ENCODE measurements at regions not wholly inside any gene's neighbourhood (a gene's known extent, or its start where the extent isn't known, plus 50 kb on each side); places are given as distances from the start of the nearest gene placed in this dataset.

GRCh38 chr5:34486160-34486848 lies 169.8 kb upstream of the RAI14 start:
- peak; percentile 82 for DNase-seq (ENCODE audit: low spot score)

DNA sequence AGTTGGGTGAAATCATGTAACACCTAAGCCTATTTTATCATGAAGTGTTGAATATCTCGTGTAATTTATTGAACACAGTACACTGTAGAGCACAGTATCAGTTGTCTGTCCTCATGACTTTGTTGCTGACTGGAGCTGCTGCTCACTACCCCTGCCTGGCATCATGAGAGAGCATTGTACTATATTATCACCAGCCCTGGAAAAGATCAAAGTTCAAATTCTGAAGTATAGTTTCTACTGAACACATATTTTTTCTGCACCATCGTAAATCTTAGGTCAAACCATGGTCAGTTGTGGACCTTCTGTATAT lies 169.3 kb upstream of the RAI14 start:
- no peak for DNase-seq (ENCODE audit: low spot score)

- DNase-seq (ENCODE audit: low spot score), result peak; percentile 84
Observed at GRCh38 chr5:34487159-34487879, 168.8 kb upstream of the RAI14 start.

- no peak for DNase-seq (ENCODE audit: low spot score)
Observed at GRCh38 chr5:34487956-34488355, 168.2 kb upstream of the RAI14 start.

- peak; percentile 63 for DNase-seq (ENCODE audit: low spot score)
Observed at GRCh38 chr5:34488984-34489383, 167.1 kb upstream of the RAI14 start.

DNA sequence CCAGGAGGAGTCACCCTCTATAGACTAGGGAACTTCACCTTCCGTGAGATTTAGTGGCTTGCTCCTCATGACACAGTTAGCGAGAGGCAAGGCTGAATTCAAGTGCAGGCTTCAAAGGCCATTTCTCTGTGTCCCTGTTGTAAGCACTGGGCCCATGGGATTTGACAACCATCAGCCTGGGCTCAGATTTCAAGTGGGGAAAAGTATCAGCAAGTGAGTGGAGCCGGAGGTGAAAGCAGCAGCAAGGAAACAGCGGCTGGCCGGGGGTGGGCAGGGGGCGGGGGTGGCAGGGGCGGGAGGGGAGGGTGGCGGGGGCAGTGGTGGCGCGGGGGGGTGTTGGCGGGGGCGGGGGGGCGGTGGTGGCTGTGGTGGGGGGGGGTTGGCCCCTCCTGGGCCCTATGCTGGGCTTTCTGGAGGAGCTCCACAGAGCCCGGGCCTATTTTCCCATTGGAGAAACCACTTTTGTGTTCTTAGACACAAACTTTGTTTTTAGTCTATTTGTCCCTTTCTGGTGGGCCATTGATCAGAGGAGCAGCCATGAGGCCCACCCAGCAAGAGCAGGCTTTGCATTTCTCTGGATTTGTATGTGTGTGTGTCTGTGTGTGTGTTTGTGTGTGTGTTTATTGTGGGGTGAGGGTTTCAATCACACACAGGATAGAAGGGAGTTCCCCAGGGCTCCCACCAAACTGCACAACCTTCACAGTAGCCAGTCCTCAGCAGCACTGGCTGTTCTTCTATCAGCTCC lies 165.4 kb upstream of the RAI14 start:
- DNase-seq (ENCODE audit: low spot score), result no peak

DNA sequence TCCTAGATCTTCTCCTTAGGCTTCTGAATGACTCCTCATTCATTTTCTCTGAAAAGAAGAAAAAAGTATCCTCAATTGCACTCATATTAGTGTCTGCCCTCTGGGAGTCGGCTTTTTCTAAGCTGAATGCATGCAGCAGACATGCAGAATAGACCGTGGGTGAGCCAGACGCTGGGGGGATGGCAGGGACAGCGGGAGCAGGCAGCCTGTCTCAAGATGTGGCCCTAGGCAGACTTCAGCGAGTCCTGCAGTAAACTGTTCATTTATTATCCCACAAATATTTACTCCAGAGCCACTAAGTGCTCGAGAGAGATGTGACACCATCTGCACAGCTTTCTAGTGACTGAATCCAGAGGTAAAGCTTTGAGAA lies 164.9 kb upstream of the RAI14 start:
- DNase-seq (ENCODE audit: low spot score), result peak; percentile 47

- DNase-seq (ENCODE audit: low spot score), result no peak
Observed at GRCh38 chr5:34494111-34494755, 161.9 kb upstream of the RAI14 start.

DNA sequence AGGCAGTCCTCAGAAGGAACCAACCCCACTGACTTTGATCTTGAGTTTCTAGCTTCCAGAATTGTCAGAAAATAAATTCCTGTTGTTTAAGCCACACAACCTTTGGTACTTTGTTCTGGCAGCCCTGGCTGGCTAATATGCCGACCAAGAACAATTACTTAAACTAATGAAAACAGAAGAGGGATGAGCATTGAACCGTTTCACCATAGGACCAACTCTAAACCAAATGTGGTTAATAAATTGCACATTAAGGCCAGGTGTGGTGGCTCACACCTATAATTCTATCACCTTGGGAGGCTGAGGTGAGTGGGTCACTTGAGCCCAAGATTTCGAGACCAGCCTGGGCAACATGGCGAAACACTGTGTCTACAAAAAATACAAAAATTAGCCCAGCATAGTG lies 160.9 kb upstream of the RAI14 start:
- DNase-seq (ENCODE audit: low spot score), result no peak

GRCh38 chr5:34496260-34496691 lies 159.9 kb upstream of the RAI14 start:
- DNase-seq (ENCODE audit: low spot score), result no peak

GRCh38 chr5:34496701-34497469 lies 159.2 kb upstream of the RAI14 start:
- DNase-seq (ENCODE audit: low spot score), result no peak

DNA sequence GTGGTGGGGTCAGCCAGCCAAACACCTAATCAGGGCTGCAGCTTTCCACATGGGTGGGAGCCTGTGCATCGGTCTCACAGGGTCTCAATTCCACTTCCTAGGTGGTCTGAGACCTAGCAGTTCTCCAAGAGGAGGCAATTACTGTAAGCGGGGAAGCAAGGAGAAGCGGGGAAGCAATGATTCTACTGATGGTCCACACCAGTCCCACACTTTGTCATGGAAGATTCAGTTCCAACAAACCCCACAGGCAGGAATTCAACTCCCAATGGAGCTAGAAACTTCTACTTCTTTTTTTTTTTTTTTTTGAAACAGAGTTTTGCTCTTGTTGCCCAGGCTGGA lies 158.7 kb upstream of the RAI14 start:
- DNase-seq (ENCODE audit: low spot score), result no peak

GRCh38 chr5:34498572-34498971 lies 157.6 kb upstream of the RAI14 start:
- DNase-seq (ENCODE audit: low spot score), result no peak

DNA sequence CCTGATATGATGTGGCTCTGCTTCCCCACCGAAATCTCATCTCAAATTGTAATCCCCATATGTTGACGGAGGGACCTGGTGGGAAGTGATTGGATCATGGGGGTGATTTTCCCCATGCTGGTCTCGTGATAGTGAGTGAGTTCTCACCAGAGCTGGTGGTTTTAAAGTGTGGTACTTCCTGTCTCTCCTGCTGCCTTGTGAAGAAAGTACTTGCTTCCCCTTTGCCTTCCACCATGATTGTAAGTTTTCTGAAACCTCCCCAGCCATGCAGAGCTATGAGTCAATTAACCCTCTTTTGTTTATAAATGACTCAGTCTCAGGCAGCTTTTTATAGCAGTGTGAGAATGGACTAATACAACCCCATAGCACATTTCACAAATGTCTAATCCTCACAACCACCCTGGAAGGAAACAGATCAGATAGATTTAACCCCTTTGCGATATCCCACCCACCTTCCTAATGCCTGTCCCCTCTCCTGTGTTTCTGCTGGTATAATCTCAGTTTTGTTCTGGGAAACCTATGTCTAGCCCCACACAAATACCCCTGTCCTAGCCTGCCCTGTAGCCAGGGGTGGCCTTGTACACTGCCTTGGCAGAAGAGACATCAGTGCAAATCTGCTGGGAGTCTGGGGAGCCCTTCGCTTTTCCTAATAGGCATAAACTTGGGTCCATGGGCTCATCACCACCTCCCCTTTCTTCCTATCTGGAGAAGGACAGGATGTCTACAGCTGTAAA lies 157.0 kb upstream of the RAI14 start:
- DNase-seq (ENCODE audit: low spot score), result no peak

GRCh38 chr5:34500236-34500847 lies 155.8 kb upstream of the RAI14 start:
- no peak for DNase-seq (ENCODE audit: low spot score)

- DNase-seq (ENCODE audit: low spot score), result no peak
Observed at GRCh38 chr5:34501016-34501415, 155.1 kb upstream of the RAI14 start.

GRCh38 chr5:34501840-34502239 lies 154.3 kb upstream of the RAI14 start:
- DNase-seq (ENCODE audit: low spot score), result no peak

DNA sequence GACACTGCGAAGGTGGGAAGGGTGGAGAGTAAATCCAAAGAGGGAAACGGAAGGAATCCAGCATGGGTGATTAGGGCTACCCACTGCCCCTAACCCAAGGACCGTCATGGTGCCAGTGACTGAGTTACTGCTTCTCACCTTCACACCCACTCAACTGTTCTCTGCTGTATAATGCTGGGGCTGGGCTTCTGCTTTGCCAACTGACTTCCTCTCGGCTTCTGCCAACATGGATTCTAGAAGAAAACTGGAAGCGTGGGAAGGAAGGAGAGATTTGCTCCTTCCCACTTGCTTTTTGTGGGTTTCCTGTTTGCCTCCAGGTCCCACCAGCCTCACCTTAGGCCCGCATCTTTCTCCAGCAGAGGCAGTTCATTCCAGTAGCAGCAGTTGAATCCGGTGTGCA lies 153.5 kb upstream of the RAI14 start:
- no peak for DNase-seq (ENCODE audit: low spot score)

DNA sequence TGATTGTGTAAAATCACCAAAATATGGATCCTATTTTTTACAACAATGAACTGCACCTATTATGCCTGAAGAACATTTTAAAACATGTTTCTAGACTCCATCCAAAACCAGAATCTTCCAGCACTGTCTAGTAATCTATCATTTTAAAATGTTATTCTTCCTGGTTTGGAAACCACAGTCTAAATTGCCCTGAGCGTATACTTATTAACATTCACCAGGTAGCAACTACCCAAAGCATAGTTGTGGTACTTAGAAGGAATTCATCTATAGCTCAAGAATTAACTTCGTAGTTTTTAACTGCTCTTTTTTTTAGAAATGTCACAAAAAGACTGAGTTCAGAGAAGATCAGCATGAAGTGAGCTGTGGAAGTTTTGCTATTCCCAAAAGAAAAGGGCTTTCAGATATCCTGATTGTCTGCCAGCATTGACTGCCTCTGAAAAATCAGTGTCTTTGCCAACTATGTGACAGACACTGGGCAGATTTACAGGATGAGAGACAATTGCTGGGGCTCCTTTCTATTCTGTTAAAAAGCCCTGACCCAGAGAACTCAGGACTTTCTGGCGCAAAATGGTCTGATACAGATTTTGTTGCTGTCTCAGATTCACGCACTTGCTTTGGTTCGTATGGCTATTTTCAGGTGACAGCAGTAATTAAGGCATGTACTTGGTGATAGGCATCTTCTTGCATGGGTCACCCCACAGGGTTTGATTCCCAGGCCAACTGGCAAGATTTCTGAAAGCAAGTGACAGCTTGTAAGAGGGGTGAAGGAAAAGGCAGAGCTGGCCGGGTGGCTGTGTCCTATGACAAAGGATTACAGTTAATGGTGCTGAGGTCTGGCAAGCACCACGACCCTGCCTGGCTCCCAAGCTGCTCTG lies 152.5 kb upstream of the RAI14 start:
- no peak for DNase-seq (ENCODE audit: low spot score)

- no peak for DNase-seq (ENCODE audit: low spot score)
Observed at GRCh38 chr5:34504967-34505366, 151.2 kb upstream of the RAI14 start.

Data from HuH-7.5 (cell line).